ENCODE measurements at regions not wholly inside any gene's neighbourhood (a gene's known extent, or its start where the extent isn't known, plus 50 kb on each side); places are given as distances from the start of the nearest gene placed in this dataset.
"Not testable (repeated sequence)": the region's sequence is repeated elsewhere in the genome, so short reads cannot be mapped to it uniquely, and the experiment has no call there.

- H3K9ac ChIP-seq (ENCODE audit: low read length) = no peak overlapping the region
- H3K4me1 ChIP-seq (ENCODE audit: low read length) = no peaks in the 10 kb centered on the region
- TF ChIP-seq EZH2 (optimal IDR thresholded peaks at IDR 0.05; ENCODE audit: low read depth, low read length) (no peak), EZH2phosphoT487 (IDR thresholded peaks at IDR 0.05; ENCODE audit: low read length) (no peak)
- TF ChIP-seq, protein P1, sequence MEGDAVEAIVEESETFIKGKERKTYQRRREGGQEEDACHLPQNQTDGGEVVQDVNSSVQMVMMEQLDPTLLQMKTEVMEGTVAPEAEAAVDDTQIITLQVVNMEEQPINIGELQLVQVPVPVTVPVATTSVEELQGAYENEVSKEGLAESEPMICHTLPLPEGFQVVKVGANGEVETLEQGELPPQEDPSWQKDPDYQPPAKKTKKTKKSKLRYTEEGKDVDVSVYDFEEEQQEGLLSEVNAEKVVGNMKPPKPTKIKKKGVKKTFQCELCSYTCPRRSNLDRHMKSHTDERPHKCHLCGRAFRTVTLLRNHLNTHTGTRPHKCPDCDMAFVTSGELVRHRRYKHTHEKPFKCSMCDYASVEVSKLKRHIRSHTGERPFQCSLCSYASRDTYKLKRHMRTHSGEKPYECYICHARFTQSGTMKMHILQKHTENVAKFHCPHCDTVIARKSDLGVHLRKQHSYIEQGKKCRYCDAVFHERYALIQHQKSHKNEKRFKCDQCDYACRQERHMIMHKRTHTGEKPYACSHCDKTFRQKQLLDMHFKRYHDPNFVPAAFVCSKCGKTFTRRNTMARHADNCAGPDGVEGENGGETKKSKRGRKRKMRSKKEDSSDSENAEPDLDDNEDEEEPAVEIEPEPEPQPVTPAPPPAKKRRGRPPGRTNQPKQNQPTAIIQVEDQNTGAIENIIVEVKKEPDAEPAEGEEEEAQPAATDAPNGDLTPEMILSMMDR (IDR thresholded peaks at IDR 0.05; ENCODE audit: low read length) = no peak
- no peaks in the 10 kb centered on the region for H3K27me3 ChIP-seq (replicated peaks; ENCODE audit: insufficient read depth, low read length)
- DNase-seq = no peak
- H3K9me3 ChIP-seq (replicated peaks; ENCODE audit: insufficient read depth, low read length) = no peaks in the 10 kb centered on the region
- H3F3A ChIP-seq (ENCODE audit: insufficient read depth, low read length) = no peaks in the 10 kb centered on the region
- H3K9me2 ChIP-seq (replicated peaks; ENCODE audit: insufficient read depth, low read length) = no peaks in the 10 kb centered on the region
- no peaks in the 10 kb centered on the region for H3K79me2 ChIP-seq (ENCODE audit: low read length)
- H3K36me3 ChIP-seq (replicated peaks; ENCODE audit: insufficient read depth, low read length) = no peaks in the 10 kb centered on the region
- H3K4me2 ChIP-seq (ENCODE audit: low read depth, low read length) = no peak overlapping the region
- no peak overlapping the region for H3K4me3 ChIP-seq (ENCODE audit: low read length)
- no peak overlapping the region for H2AFZ ChIP-seq (ENCODE audit: low read length)
- no peaks in the 10 kb centered on the region for H4K20me1 ChIP-seq (ENCODE audit: insufficient read depth, low read length)
- no peak overlapping the region for H3K27ac ChIP-seq (ENCODE audit: low read length)
These were observed 162.3 kb upstream of the C2CD4B start for GRCh38 chr15:62327406-62327805.

- H3K9me2 ChIP-seq (replicated peaks; ENCODE audit: insufficient read depth, low read length); H3K27ac ChIP-seq (ENCODE audit: low read length); H3K4me3 ChIP-seq (ENCODE audit: low read length); DNase-seq; H3F3A ChIP-seq (ENCODE audit: insufficient read depth, low read length); H2AFZ ChIP-seq (ENCODE audit: low read length); H3K9ac ChIP-seq (ENCODE audit: low read length); H3K27me3 ChIP-seq (replicated peaks; ENCODE audit: insufficient read depth, low read length); H3K36me3 ChIP-seq (replicated peaks; ENCODE audit: insufficient read depth, low read length); H3K4me2 ChIP-seq (ENCODE audit: low read depth, low read length); H4K20me1 ChIP-seq (ENCODE audit: insufficient read depth, low read length); H3K9me3 ChIP-seq (replicated peaks; ENCODE audit: insufficient read depth, low read length); H3K79me2 ChIP-seq (ENCODE audit: low read length); H3K4me1 ChIP-seq (ENCODE audit: low read length): not testable (repeated sequence)
These were observed 167.4 kb upstream of the C2CD4B start for GRCh38 chr15:62332472-62332871.

DNA sequence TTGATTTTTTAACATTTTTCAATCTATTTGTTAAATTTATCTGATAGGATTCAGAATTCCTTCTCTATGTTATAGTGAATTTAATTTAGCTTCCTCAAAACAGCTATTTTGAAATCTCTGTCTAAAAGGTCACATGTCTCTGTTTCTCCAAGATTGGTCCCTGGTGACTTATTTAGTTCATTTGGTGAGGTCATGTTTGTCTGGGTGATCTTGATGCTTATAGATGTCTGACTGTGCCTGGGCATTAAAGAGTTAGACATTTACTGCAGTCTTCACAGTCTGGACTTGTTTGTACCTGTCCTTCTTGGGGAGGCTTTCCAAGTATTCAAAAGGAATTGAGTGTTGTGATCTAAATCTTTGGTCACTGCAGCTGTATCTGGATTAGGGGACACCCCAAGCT is 169.5 kb upstream of the C2CD4B start:
- H3K9ac ChIP-seq (ENCODE audit: low read length) = no peak overlapping the region
- no peaks in the 10 kb centered on the region for H3K27me3 ChIP-seq (replicated peaks; ENCODE audit: insufficient read depth, low read length)
- TF ChIP-seq EZH2phosphoT487 (IDR thresholded peaks at IDR 0.05; ENCODE audit: low read length) = no peak
- TF ChIP-seq, protein P1 (IDR thresholded peaks at IDR 0.05; ENCODE audit: low read length) = no peak
- TF ChIP-seq EZH2 (optimal IDR thresholded peaks at IDR 0.05; ENCODE audit: low read depth, low read length) = no peak
- H3K27ac ChIP-seq (ENCODE audit: low read length) = no peak overlapping the region
- no peak overlapping the region for H2AFZ ChIP-seq (ENCODE audit: low read length)
- no peaks in the 10 kb centered on the region for H3K79me2 ChIP-seq (ENCODE audit: low read length)
- no peaks in the 10 kb centered on the region for H3K9me3 ChIP-seq (replicated peaks; ENCODE audit: insufficient read depth, low read length)
- H3F3A ChIP-seq (ENCODE audit: insufficient read depth, low read length) = no peaks in the 10 kb centered on the region
- DNase-seq = no peak
- no peaks in the 10 kb centered on the region for H3K9me2 ChIP-seq (replicated peaks; ENCODE audit: insufficient read depth, low read length)
- no peaks in the 10 kb centered on the region for H3K4me1 ChIP-seq (ENCODE audit: low read length)
- no peaks in the 10 kb centered on the region for H3K36me3 ChIP-seq (replicated peaks; ENCODE audit: insufficient read depth, low read length)
- H4K20me1 ChIP-seq (ENCODE audit: insufficient read depth, low read length) = no peaks in the 10 kb centered on the region
- no peak overlapping the region for H3K4me3 ChIP-seq (ENCODE audit: low read length)
- no peak overlapping the region for H3K4me2 ChIP-seq (ENCODE audit: low read depth, low read length)

DNA sequence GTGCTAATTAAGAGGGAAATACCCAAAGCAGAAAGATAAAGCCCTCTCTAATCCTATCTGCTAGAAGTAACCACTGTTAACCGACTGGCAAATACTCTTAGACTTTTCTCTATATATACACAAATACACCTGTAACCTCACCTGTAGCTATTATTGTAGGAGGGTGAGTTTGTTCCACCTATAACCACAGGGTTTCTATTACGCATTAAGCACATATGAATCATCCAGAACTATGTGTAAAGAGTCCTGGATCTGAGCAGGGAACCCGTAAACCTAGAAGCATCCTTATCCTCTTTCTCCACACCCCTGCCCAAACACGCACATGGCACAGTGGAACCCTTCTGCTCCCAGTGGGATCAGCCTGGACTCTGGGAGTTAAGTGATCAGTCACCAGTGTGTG is 172.8 kb upstream of the C2CD4B start:
- TF ChIP-seq EZH2phosphoT487 (IDR thresholded peaks at IDR 0.05; ENCODE audit: low read length) (no peak), EZH2 (optimal IDR thresholded peaks at IDR 0.05; ENCODE audit: low read depth, low read length) (no peak)
- TF ChIP-seq, protein P1 (IDR thresholded peaks at IDR 0.05; ENCODE audit: low read length) = no peak
- no peak overlapping the region for H3K9ac ChIP-seq (ENCODE audit: low read length)
- no peak overlapping the region for H3K4me3 ChIP-seq (ENCODE audit: low read length)
- H3K27ac ChIP-seq (ENCODE audit: low read length) = 0 out of 2 replicates have a peak overlapping the region, but pooled peaks have one; percentile 5
- no peaks in the 10 kb centered on the region for H3F3A ChIP-seq (ENCODE audit: insufficient read depth, low read length)
- H3K36me3 ChIP-seq (replicated peaks; ENCODE audit: insufficient read depth, low read length) = no peaks in the 10 kb centered on the region
- H2AFZ ChIP-seq (ENCODE audit: low read length) = no peak overlapping the region
- no peaks in the 10 kb centered on the region for H4K20me1 ChIP-seq (ENCODE audit: insufficient read depth, low read length)
- H3K79me2 ChIP-seq (ENCODE audit: low read length) = no peaks in the 10 kb centered on the region
- no peaks in the 10 kb centered on the region for H3K9me3 ChIP-seq (replicated peaks; ENCODE audit: insufficient read depth, low read length)
- no peak overlapping the region for H3K4me2 ChIP-seq (ENCODE audit: low read depth, low read length)
- H3K9me2 ChIP-seq (replicated peaks; ENCODE audit: insufficient read depth, low read length) = no peaks in the 10 kb centered on the region
- no peaks in the 10 kb centered on the region for H3K4me1 ChIP-seq (ENCODE audit: low read length)
- no peaks in the 10 kb centered on the region for H3K27me3 ChIP-seq (replicated peaks; ENCODE audit: insufficient read depth, low read length)
- DNase-seq = no peak

Measured in MM.1S (cell line).